ENCODE measurements at regions not wholly inside any gene's neighbourhood (a gene's known extent, or its start where the extent isn't known, plus 50 kb on each side); places are given as distances from the start of the nearest gene placed in this dataset.

GRCh38 chr6:134510920-134511319 lies 193.0 kb upstream of the SGK1 start:
- Histone ChIP-seq H3K36me3 (ENCODE audit: control insufficient read depth, insufficient read depth, low read length) (no peaks in the 10 kb centered on the region), H3K4me3 (ENCODE audit: low read depth, low read length) (no peak overlapping the region), H3K27me3 (ENCODE audit: control insufficient read depth, insufficient read depth, low read length) (no peaks in the 10 kb centered on the region)
- TF ChIP-seq, protein P1, sequence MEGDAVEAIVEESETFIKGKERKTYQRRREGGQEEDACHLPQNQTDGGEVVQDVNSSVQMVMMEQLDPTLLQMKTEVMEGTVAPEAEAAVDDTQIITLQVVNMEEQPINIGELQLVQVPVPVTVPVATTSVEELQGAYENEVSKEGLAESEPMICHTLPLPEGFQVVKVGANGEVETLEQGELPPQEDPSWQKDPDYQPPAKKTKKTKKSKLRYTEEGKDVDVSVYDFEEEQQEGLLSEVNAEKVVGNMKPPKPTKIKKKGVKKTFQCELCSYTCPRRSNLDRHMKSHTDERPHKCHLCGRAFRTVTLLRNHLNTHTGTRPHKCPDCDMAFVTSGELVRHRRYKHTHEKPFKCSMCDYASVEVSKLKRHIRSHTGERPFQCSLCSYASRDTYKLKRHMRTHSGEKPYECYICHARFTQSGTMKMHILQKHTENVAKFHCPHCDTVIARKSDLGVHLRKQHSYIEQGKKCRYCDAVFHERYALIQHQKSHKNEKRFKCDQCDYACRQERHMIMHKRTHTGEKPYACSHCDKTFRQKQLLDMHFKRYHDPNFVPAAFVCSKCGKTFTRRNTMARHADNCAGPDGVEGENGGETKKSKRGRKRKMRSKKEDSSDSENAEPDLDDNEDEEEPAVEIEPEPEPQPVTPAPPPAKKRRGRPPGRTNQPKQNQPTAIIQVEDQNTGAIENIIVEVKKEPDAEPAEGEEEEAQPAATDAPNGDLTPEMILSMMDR (IDR thresholded peaks at IDR 0.05; ENCODE audit: insufficient read depth, low read length, poor library complexity, severe bottlenecking), result no peak
- DNase-seq (ENCODE audit: low read depth), result no peak

DNA sequence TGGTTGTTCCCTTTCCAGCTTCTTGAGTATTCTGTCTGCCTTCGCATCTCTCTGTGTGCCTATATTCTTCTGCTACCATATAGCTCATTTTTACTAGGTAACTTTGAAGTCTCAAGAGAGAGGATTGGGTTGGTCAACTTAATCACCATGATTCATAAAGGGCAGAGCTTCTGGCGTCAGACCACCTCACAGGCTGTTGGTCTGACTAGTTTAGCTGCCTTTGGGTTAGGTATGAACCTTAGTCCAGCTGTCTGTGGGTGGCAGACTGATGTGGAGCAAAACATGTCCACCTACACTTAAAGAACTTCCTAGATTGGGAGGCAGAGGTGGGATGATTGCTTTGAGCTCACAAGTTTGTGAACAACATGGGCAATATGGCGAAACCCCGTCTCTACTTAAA lies 192.2 kb upstream of the SGK1 start:
- H3K36me3 ChIP-seq (ENCODE audit: control insufficient read depth, insufficient read depth, low read length), result no peaks in the 10 kb centered on the region
- TF ChIP-seq, protein P1 (IDR thresholded peaks at IDR 0.05; ENCODE audit: insufficient read depth, low read length, poor library complexity, severe bottlenecking), result no peak
- no peak for DNase-seq (ENCODE audit: low read depth)
- H3K4me3 ChIP-seq (ENCODE audit: low read depth, low read length), result no peak overlapping the region
- H3K27me3 ChIP-seq (ENCODE audit: control insufficient read depth, insufficient read depth, low read length), result no peaks in the 10 kb centered on the region

DNA sequence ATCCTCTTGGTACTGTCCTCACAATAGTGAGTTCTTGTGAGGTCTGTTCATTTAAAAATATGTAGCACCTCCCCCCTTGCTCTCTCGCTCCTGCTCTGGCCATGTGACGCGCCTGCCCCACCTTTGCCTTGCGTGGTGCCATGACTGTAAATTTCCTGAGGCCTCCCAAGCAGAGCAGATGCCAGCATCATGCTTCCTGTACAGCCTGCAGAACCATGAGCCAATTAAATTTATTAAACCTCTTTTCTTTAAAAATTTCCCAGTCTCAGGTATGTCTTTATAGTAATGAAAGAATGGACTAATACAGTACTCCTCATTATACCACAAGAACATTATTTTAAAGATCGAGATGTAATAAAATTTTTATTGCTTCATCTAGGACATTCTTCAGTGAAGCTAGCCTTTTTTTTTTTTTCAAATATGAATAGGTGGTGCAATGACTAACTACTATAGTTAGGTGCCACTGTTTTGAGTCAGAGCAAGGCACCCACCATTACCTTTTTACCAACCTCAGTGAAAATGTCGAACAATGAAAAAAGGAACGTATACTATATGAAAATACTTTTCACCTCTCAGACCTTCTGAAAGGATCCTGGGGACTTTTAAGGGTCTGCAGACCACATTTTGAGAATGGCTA lies 191.1 kb upstream of the SGK1 start:
- H3K4me3 ChIP-seq (ENCODE audit: low read depth, low read length), result no peak overlapping the region
- no peaks in the 10 kb centered on the region for H3K36me3 ChIP-seq (ENCODE audit: control insufficient read depth, insufficient read depth, low read length)
- no peak for DNase-seq (ENCODE audit: low read depth)
- TF ChIP-seq, protein P1 (IDR thresholded peaks at IDR 0.05; ENCODE audit: insufficient read depth, low read length, poor library complexity, severe bottlenecking), result no peak
- no peaks in the 10 kb centered on the region for H3K27me3 ChIP-seq (ENCODE audit: control insufficient read depth, insufficient read depth, low read length)

- TF ChIP-seq, protein P1 (IDR thresholded peaks at IDR 0.05; ENCODE audit: insufficient read depth, low read length, poor library complexity, severe bottlenecking), result no peak
- no peak for DNase-seq (ENCODE audit: low read depth)
- Histone ChIP-seq H3K4me3 (ENCODE audit: low read depth, low read length) (no peak overlapping the region), H3K27me3 (ENCODE audit: control insufficient read depth, insufficient read depth, low read length) (no peaks in the 10 kb centered on the region), H3K36me3 (ENCODE audit: control insufficient read depth, insufficient read depth, low read length) (no peaks in the 10 kb centered on the region)
Measured at GRCh38 chr6:134506162-134506561, 188.2 kb upstream of the SGK1 start.

GRCh38 chr6:134503585-134504281 lies 185.8 kb upstream of the SGK1 start:
- TF ChIP-seq, protein P1 (IDR thresholded peaks at IDR 0.05; ENCODE audit: insufficient read depth, low read length, poor library complexity, severe bottlenecking), result no peak
- no peak for DNase-seq (ENCODE audit: low read depth)
- Histone ChIP-seq H3K36me3 (ENCODE audit: control insufficient read depth, insufficient read depth, low read length) (no peaks in the 10 kb centered on the region), H3K4me3 (ENCODE audit: low read depth, low read length) (no peak overlapping the region), H3K27me3 (ENCODE audit: control insufficient read depth, insufficient read depth, low read length) (no peaks in the 10 kb centered on the region)
